HCT116 (cell line): ENCODE measurements at regions not wholly inside any gene's neighbourhood (a gene's known extent, or its start where the extent isn't known, plus 50 kb on each side); places are given as distances from the start of the nearest gene placed in this dataset.

Experiments used
- ATAC-seq: fragments of 200-7000 bp; cut with Tn5 transposase; 2 replicates; pipeline ENCODE4 v1.9.1; 2020; ENCODE audit warnings: mild to moderate bottlenecking, moderate library complexity
- BruUV-seq: library from RNA; stranded (reverse); fragments of 400-500 nt; replicated peaks from 2 replicates; lab custom pipeline; 2021; lab: Mats Ljungman, UMichigan
- CTCF ChIA-PET: fragments of 300-600 bp; sonication (Branson Sonifier 250); formaldehyde crosslinking; loops from one replicate; lab custom pipeline; 2021; ENCODE audit warnings: antibody characterized with exemption; lab: Charles Lee
- POLR2A ChIA-PET: fragments of 300-600, 350-600 bp; sonication (Branson Sonifier 250); formaldehyde crosslinking; loops from one replicate; lab custom pipeline; 2021; ENCODE audit warnings: antibody characterized with exemption; lab: Charles Lee
- RAD21 ChIA-PET, 2 experiments: fragments of 300-600 bp; sonication (Branson Sonifier 250); formaldehyde crosslinking; loops; one replicate each; lab custom pipeline; 2023; ENCODE audit warnings: low total read pairs in 2 of 2; ENCODE audit not compliant: uncharacterized antibody in 2 of 2, unreplicated experiment in 2 of 2, low non-redundant PET in 1 of 2; lab: Charles Lee
- DNase-seq: peaks from one replicate; pipeline ENCODE4 v3.0.0-alpha.2; 2010; ENCODE audit warnings: low read depth, low spot score
- H2AFZ ChIP-seq: fragments of 200-600 bp; shearing (Covaris generic), sonication (generic); 2 replicates; pipeline ENCODE4 v1.6.1; 2017; ENCODE audit warnings: low read depth, mixed run types, mixed read lengths, antibody characterized with exemption, low read length; ENCODE audit not compliant: poor library complexity, severe bottlenecking
- H3K27ac ChIP-seq: 2 replicates; pipeline ENCODE4 v1.5.1; 2012; ENCODE audit warnings: low read depth, low read length
- H3K27me3 ChIP-seq: fragments of 200-600 bp; sonication (generic); 2 replicates; pipeline ENCODE4 v1.6.1; 2016; ENCODE audit warnings: mixed run types, low read length, mixed read lengths; ENCODE audit not compliant: insufficient read depth
- H3K36me3 ChIP-seq, 2 experiments: fragments of 200-500 bp in 1 of 2; fragments of 200-600 bp in 1 of 2; sonication (Bioruptor generic) in 1 of 2; sonication (generic) in 1 of 2; 2 replicates each; pipeline versions ENCODE4 v1.5.1 to v1.6.1; 2014 to 2016; ENCODE audit warnings: low read length in 2 of 2, inconsistent platforms in 1 of 2, mixed read lengths in 1 of 2, mixed run types in 1 of 2; ENCODE audit not compliant: insufficient read depth in 2 of 2, control insufficient read depth in 1 of 2
- H3K4me1 ChIP-seq, 2 experiments: fragments of 200-600 bp in 1 of 2; sonication (generic) in 1 of 2; 2 replicates each; pipeline versions ENCODE4 v1.5.1 to v1.6.1; 2012 to 2017; ENCODE audit warnings: low read length in 2 of 2, inconsistent platforms in 1 of 2, mild to moderate bottlenecking in 1 of 2, mixed read lengths in 1 of 2, mixed run types in 1 of 2, moderate library complexity in 1 of 2; ENCODE audit not compliant: insufficient read depth in 2 of 2, control insufficient read depth in 1 of 2
- H3K4me2 ChIP-seq: fragments of 200-600 bp; sonication (generic); 2 replicates; pipeline ENCODE4 v1.6.1; 2017; ENCODE audit warnings: mixed run types, low read length, mixed read lengths
- H3K4me3 ChIP-seq, 2 experiments: fragments of 200-600 bp in 1 of 2; sonication (generic) in 1 of 2; replicated peaks in 1 of 2; 2 replicates each; pipeline ENCODE4 v1.5.1; 2011 to 2016; ENCODE audit warnings: low read length in 2 of 2, control low read depth in 1 of 2, low read depth in 1 of 2, mild to moderate bottlenecking in 1 of 2, mixed read lengths in 1 of 2, mixed run types in 1 of 2
- H3K79me2 ChIP-seq: fragments of 200-600 bp; sonication (generic); 2 replicates; pipeline ENCODE4 v1.6.1; 2017; ENCODE audit warnings: mild to moderate bottlenecking, mixed run types, low read length, moderate library complexity, mixed read lengths; ENCODE audit not compliant: insufficient read depth
- H3K9ac ChIP-seq: fragments of 200-600 bp; sonication (generic); 2 replicates; pipeline ENCODE4 v1.6.1; 2016; ENCODE audit warnings: low read length, mixed read lengths
- H3K9me2 ChIP-seq: fragments of 200-600 bp; sonication (generic), shearing (Covaris generic); 2 replicates; pipeline ENCODE4 v1.6.1; 2017; ENCODE audit warnings: mixed run types, mild to moderate bottlenecking, moderate library complexity; ENCODE audit not compliant: insufficient read depth
- H3K9me3 ChIP-seq, 2 experiments: fragments of 200-500 bp in 1 of 2; fragments of 200-600 bp in 1 of 2; sonication (Bioruptor generic) in 1 of 2; sonication (generic) in 1 of 2; 2 replicates each; pipeline ENCODE4 v1.6.1; 2014 to 2017; ENCODE audit warnings: low read length in 2 of 2, mixed read lengths in 2 of 2, inconsistent platforms in 1 of 2, low read depth in 1 of 2, mild to moderate bottlenecking in 1 of 2, mixed run types in 1 of 2, moderate library complexity in 1 of 2; ENCODE audit not compliant: control insufficient read depth in 1 of 2, insufficient read depth in 1 of 2
- H4K20me1 ChIP-seq: fragments of 200-600 bp; sonication (generic), shearing (Covaris generic); 2 replicates; pipeline ENCODE4 v1.6.1; 2017; ENCODE audit warnings: mixed run types, mild to moderate bottlenecking, moderate library complexity; ENCODE audit not compliant: insufficient read depth
- CBX3 ChIP-seq: IDR thresholded peaks from 2 replicates; pipeline ENCODE4 v1.6.1; 2012; ENCODE audit warnings: low read depth
- ELF1 ChIP-seq: IDR thresholded peaks from 2 replicates; pipeline ENCODE4 v1.6.1; 2012; ENCODE audit warnings: low read depth, borderline replicate concordance
- EZH2 ChIP-seq: fragments of 200-600 bp; sonication (generic); IDR thresholded peaks from 2 replicates; pipeline ENCODE4 v1.6.1; 2017; ENCODE audit warnings: antibody characterized with exemption, mixed run types
- EZH2phosphoT487 ChIP-seq: fragments of 200-600 bp; IDR thresholded peaks from 2 replicates; pipeline ENCODE4 v1.6.1; 2018; ENCODE audit warnings: antibody characterized with exemption, borderline replicate concordance
- FOSL1 ChIP-seq: IDR thresholded peaks from 2 replicates; pipeline ENCODE4 v1.6.1; 2012; ENCODE audit warnings: low read depth
- JUND ChIP-seq: IDR thresholded peaks from 2 replicates; pipeline ENCODE4 v1.6.1; 2012
- POLR2AphosphoS5 ChIP-seq: IDR thresholded peaks from 2 replicates; pipeline ENCODE4 v1.6.1; 2011; ENCODE audit warnings: mild to moderate bottlenecking, low read depth, low read length, moderate library complexity
- REST ChIP-seq: IDR thresholded peaks from 2 replicates; pipeline ENCODE4 v1.6.1; 2012; ENCODE audit warnings: low read depth
- SIN3A ChIP-seq: IDR thresholded peaks from 2 replicates; pipeline ENCODE4 v1.6.1; 2012; ENCODE audit warnings: low read depth
- TCF7L2 ChIP-seq: IDR thresholded peaks from 2 replicates; pipeline ENCODE4 v1.7.0; 2011; ENCODE audit warnings: borderline replicate concordance, inconsistent platforms; ENCODE audit not compliant: insufficient read depth, insufficient read length; ENCODE audit errors: extremely low read depth
- YY1 ChIP-seq: IDR thresholded peaks from 2 replicates; pipeline ENCODE4 v1.6.1; 2011; ENCODE audit warnings: low read length, low read depth, moderate library complexity, mild to moderate bottlenecking; ENCODE audit not compliant: insufficient replicate concordance; ENCODE audit errors: extremely low read depth
- intact Hi-C: fragments of 100-400 bp; cut with micrococcal nuclease; formaldehyde crosslinking; loops from 2 replicates; pipeline ENCODE4 v1.10.0; 2022

GRCh38 chr12:127106041-127106440, 1160.9 kb upstream of the TMEM132C start:
- Histone ChIP-seq H3K36me3 (no peaks in the 10 kb centered on the region), H3K9ac (no peak overlapping the region), H3K4me1 (peaks cover 22 to 23% of the 10 kb centered on the region in 2 experiments), H3K4me3 (no peak overlapping the region), H3K27me3 (no peaks in the 10 kb centered on the region), H2AFZ (no peak overlapping the region), H3K79me2 (peaks cover 4% of the 10 kb centered on the region; the same call in 1 of the 2 replicates), H4K20me1 (no peaks in the 10 kb centered on the region), H3K9me2 (no peaks in the 10 kb centered on the region), H3K9me3 (no peaks in the 10 kb centered on the region), H3K4me2 (no peak overlapping the region), H3K27ac (no peak overlapping the region)
- TF ChIP-seq JUND = no peak
- TF ChIP-seq ELF1 = no peak
- no peak for TF ChIP-seq EZH2phosphoT487
- TF ChIP-seq CBX3 = no peak
- TF ChIP-seq YY1 = no peak
- TF ChIP-seq FOSL1 = no peak
- TF ChIP-seq EZH2 = no peak
- TF ChIP-seq SIN3A = no peak
- TF ChIP-seq TCF7L2 = no peak
- TF ChIP-seq REST = no peak
- TF ChIP-seq POLR2AphosphoS5 = no peak
- ChIA-PET RAD21 (no interaction called here), POLR2A (no interaction called here), CTCF (no interaction called here)
- no peak for DNase-seq
- no TSS peak for BruUV-seq
- intact Hi-C loops = loop anchor here (5.0 kb wide), 2 partner anchors 179 to 251 kb away; no protein-coding TSS in a partner anchor
- no peak for ATAC-seq
